K562 (cell line): ENCODE measurements at regions not wholly inside any gene's neighbourhood (a gene's known extent, or its start where the extent isn't known, plus 50 kb on each side); places are given as distances from the start of the nearest gene placed in this dataset.

ENCODE experiments used
- ATAC-seq: fragments of 200-7000 bp; cut with Tn5 transposase; 3 replicates; pipeline ENCODE4 v1.9.1; 2020; ENCODE audit warnings: moderate library complexity
- BruUV-seq: library from RNA; stranded (reverse); fragments of 400-500 nt; replicated peaks from 2 replicates; lab custom pipeline; 2021; lab: Mats Ljungman, UMichigan
- CTCF ChIA-PET: fragments of 300-600 bp; formaldehyde crosslinking; extraction: SDS; loops from one replicate; lab custom pipeline; 2021; ENCODE audit warnings: low intra/inter-chr PET ratio; lab: Yijun Ruan, JAX
- POLR2A ChIA-PET: fragments of 300-600, 350-650 bp; sonication (Branson Sonifier 250); formaldehyde crosslinking; extraction: SDS; loops from one replicate; lab custom pipeline; 2021; ENCODE audit warnings: antibody characterized with exemption, inconsistent platforms; lab: Yijun Ruan, JAX
- DNase-seq, 4 experiments: peaks; one replicate each; pipeline versions ENCODE4 v3.0.0 to v3.0.0-alpha.2; 2011 to 2018; ENCODE audit warnings: low spot score in 3 of 4, mixed read lengths in 3 of 4; ENCODE audit errors: extremely low read depth in 1 of 4
- FAIRE-seq: peaks from 2 replicates; lab custom pipeline; 2011; peaks lifted over from hg19 to GRCh38; lab: Jason Lieb, UNC
- H2AFZ ChIP-seq: 2 replicates; pipeline ENCODE4 v1.6.0; 2011; ENCODE audit warnings: low read depth, low read length, control low read depth, inconsistent platforms
- H3K27ac ChIP-seq: fragments of 200-600 bp; 3 replicates; pipeline ENCODE4 v1.8.0; 2011; ENCODE audit warnings: low read depth, mild to moderate bottlenecking, control low read depth, inconsistent platforms, low read length, moderate library complexity, mixed read lengths; ENCODE audit errors: extremely low read depth
- H3K27me3 ChIP-seq, 2 experiments: fragments of 300-600 bp in 1 of 2; 2 replicates in 1 of 2; 3 replicates in 1 of 2; pipeline versions ENCODE4 v1.6.0 to v1.8.0; 2011; ENCODE audit warnings: inconsistent platforms in 2 of 2, low read length in 2 of 2, mild to moderate bottlenecking in 1 of 2, mixed read lengths in 1 of 2, moderate library complexity in 1 of 2; ENCODE audit not compliant: control insufficient read depth in 2 of 2, insufficient read depth in 2 of 2
- H3K36me3 ChIP-seq: fragments of 300-600 bp; 3 replicates; pipeline ENCODE4 v1.8.0; 2011; ENCODE audit warnings: mild to moderate bottlenecking, low read length, inconsistent platforms; ENCODE audit not compliant: control insufficient read depth, insufficient read depth
- H3K4me1 ChIP-seq, 2 experiments: fragments of 200-600 bp in 1 of 2; replicated peaks in 1 of 2; 2 replicates in 1 of 2; 3 replicates in 1 of 2; pipeline versions ENCODE4 v1.5.1 to v1.8.0; 2011; ENCODE audit warnings: inconsistent platforms in 2 of 2, low read length in 2 of 2, mild to moderate bottlenecking in 1 of 2, mixed read lengths in 1 of 2, moderate library complexity in 1 of 2; ENCODE audit not compliant: control insufficient read depth in 2 of 2, insufficient read depth in 2 of 2
- H3K4me2 ChIP-seq: 2 replicates; pipeline ENCODE4 v1.6.1; 2011; ENCODE audit warnings: low read length, control low read depth, inconsistent platforms, mixed read lengths; ENCODE audit not compliant: insufficient read depth
- H3K4me3 ChIP-seq: fragments of 200-600 bp; sonication (generic), shearing (Covaris generic); 2 replicates; pipeline ENCODE4 v1.5.1; 2016; ENCODE audit warnings: control low read depth, inconsistent platforms
- H3K79me2 ChIP-seq: fragments of 200-600 bp; 3 replicates; pipeline ENCODE4 v1.8.0; 2011; ENCODE audit warnings: low read length, inconsistent platforms; ENCODE audit not compliant: control insufficient read depth, insufficient read depth
- H3K9ac ChIP-seq, 2 experiments: 2 replicates each; pipeline versions ENCODE4 v1.6.0 to v1.6.1; 2011; ENCODE audit warnings: low read depth in 2 of 2, low read length in 2 of 2, control low read depth in 1 of 2, inconsistent platforms in 1 of 2, mild to moderate bottlenecking in 1 of 2, mixed read lengths in 1 of 2; ENCODE audit not compliant: insufficient read depth in 1 of 2
- H3K9me1 ChIP-seq: one replicate; pipeline ENCODE4 v1.6.0; 2011; ENCODE audit warnings: inconsistent platforms, mild to moderate bottlenecking, low read length, moderate library complexity; ENCODE audit not compliant: control insufficient read depth, insufficient read depth
- H3K9me3 ChIP-seq: replicated peaks from 2 replicates; pipeline ENCODE4 v1.5.1; 2011; ENCODE audit warnings: low read depth, low read length, inconsistent platforms; ENCODE audit not compliant: control insufficient read depth, insufficient read depth
- H4K20me1 ChIP-seq: replicated peaks from 2 replicates; pipeline ENCODE4 v1.6.1; 2011; ENCODE audit warnings: low read length, inconsistent platforms, mixed read lengths; ENCODE audit not compliant: control insufficient read depth, insufficient read depth
- ATF7 ChIP-seq: fragments of 450-650 bp; IDR thresholded peaks from 2 replicates; pipeline ENCODE4 v1.7.1; 2014; ENCODE audit warnings: mild to moderate bottlenecking, moderate library complexity
- BCL6 ChIP-seq: fragments of 250-450 bp; sonication (Bioruptor Pico); IDR thresholded peaks from 2 replicates; pipeline ENCODE4 v1.4.0; 2020
- HDGF ChIP-seq: fragments of 450-650 bp; IDR thresholded peaks from 2 replicates; pipeline ENCODE4 v1.6.1; 2016
- KLF1 ChIP-seq: fragments of 450-650 bp; IDR thresholded peaks from 2 replicates; pipeline ENCODE4 v1.6.1; 2016; ENCODE audit warnings: missing genetic modification characterization, missing compliant biosample characterization
- MCM2 ChIP-seq: fragments of 450-650 bp; IDR thresholded peaks from 2 replicates; pipeline ENCODE4 v1.6.1; 2017; ENCODE audit warnings: low read depth, mild to moderate bottlenecking
- PCBP2 ChIP-seq: fragments of 200-400 bp; formaldehyde crosslinking; IDR thresholded peaks from 2 replicates; pipeline ENCODE4 v1.6.1; 2018; ENCODE audit warnings: low read length, low read depth, mild to moderate bottlenecking, moderate library complexity; ENCODE audit not compliant: poor library complexity, severe bottlenecking
- POLR2H ChIP-seq: IDR thresholded peaks from 2 replicates; pipeline ENCODE4 v1.6.1; 2016; ENCODE audit warnings: missing genetic modification characterization, low read depth, mild to moderate bottlenecking, control low read depth, missing compliant biosample characterization, moderate library complexity
- POLR3A ChIP-seq: IDR thresholded peaks from 2 replicates; pipeline ENCODE4 v1.6.1; 2011; ENCODE audit warnings: borderline replicate concordance, mild to moderate bottlenecking, moderate library complexity; ENCODE audit not compliant: insufficient read length, insufficient read depth; ENCODE audit errors: extremely low read depth
- ZNF133 ChIP-seq: fragments of 250-450 bp; sonication (Bioruptor Pico); IDR thresholded peaks from 2 replicates; pipeline ENCODE4 v1.4.0; 2020; ENCODE audit warnings: mild to moderate bottlenecking
- ZNF589 ChIP-seq: fragments of 200-800 bp; sonication (Bioruptor generic); IDR thresholded peaks from 2 replicates; pipeline ENCODE4 v1.6.1; 2016; ENCODE audit warnings: low read depth, missing genetic modification characterization, missing compliant biosample characterization
- WGBS: fragments of 100-300 bp; shearing (Covaris generic); methylation state at CpG from one replicate; pipeline ENCODE4 v1.1.6; 2016; ENCODE audit warnings: low coverage, mixed read lengths; ENCODE audit not compliant: insufficient coverage; ENCODE audit errors: missing lambda C conversion rate; 5-methylcytosine and 5-hydroxymethylcytosine counted together
- in situ Hi-C: fragments of 300-500 bp; cut with MboI; formaldehyde crosslinking; loops from 4 replicates; pipeline ENCODE4 v1.15.0; 2018; ENCODE audit warnings: inconsistent platforms, mixed read lengths
- intact Hi-C: fragments of 100-400 bp; cut with micrococcal nuclease; formaldehyde crosslinking; loops from 2 replicates; pipeline ENCODE4 v1.14.2; 2022
- TF ChIP-seq, protein P1 (sequence below): fragments of 450-650 bp; IDR thresholded peaks from 2 replicates; pipeline ENCODE4 v1.6.1; 2016; ENCODE audit warnings: low read depth
- TF ChIP-seq, protein P2 (sequence below): fragments of 200-800 bp; sonication (Bioruptor generic); IDR thresholded peaks from 2 replicates; pipeline ENCODE4 v1.6.1; 2017; ENCODE audit warnings: missing genetic modification characterization, missing compliant biosample characterization

DNA sequence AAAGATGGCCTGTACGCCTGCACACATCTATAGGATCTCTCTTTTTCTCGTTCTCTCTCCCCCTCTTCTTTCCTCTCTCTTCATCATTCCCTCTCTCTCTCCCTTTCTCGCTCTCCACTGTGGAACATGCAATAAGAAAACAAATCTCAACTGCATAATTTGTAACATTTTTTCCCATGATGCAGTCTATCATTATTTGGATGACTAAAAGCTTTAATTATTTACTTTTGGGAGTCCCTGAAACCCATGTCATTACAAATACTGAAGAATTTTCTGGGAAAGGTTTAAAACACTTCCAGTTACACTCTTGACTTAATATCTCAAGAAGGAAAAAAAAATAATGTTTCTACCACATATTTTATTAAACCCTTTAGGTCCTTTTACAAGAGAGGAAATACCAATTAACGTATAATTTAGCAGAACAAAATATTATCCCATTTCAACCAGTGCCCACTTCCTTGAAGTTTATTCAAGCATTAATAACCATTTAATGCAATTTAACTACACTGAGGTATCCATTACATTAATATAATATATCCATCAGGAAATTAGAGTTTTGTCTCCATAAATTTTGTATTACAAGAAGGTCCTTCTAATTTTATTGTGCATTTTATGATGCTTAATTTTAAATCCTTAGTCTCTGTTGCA, 1615.2 kb upstream of the ACVR2A start:
- intact Hi-C loops (no loop called here), in situ Hi-C loops (no loop called here)
- BruUV-seq, result no TSS peak
- WGBS, result 11% methylated on average over 4 of the region's 4 CpGs
- Histone ChIP-seq H2AFZ (no peak overlapping the region), H3K27me3 (no peaks in the 10 kb centered on the region), H3K36me3 (no peaks in the 10 kb centered on the region), H3K9ac (no peak overlapping the region), H3K4me2 (no peak overlapping the region), H3K4me3 (no peak overlapping the region), H3K4me1 (no peaks in the 10 kb centered on the region), H3K9me1 (no peaks in the 10 kb centered on the region), H3K27ac (no peak overlapping the region), H3K9me3 (no peaks in the 10 kb centered on the region), H3K79me2 (no peaks in the 10 kb centered on the region), H4K20me1 (no peaks in the 10 kb centered on the region)
- FAIRE-seq, result no peak
- CTCF ChIA-PET, result no interaction called here
- no peak for ATAC-seq
- DNase-seq, result no peak
- POLR2A ChIA-PET, result no interaction called here
- no peak for TF ChIP-seq HDGF
- no peak for TF ChIP-seq POLR3A
- TF ChIP-seq PCBP2, result no peak
- TF ChIP-seq, protein P1, sequence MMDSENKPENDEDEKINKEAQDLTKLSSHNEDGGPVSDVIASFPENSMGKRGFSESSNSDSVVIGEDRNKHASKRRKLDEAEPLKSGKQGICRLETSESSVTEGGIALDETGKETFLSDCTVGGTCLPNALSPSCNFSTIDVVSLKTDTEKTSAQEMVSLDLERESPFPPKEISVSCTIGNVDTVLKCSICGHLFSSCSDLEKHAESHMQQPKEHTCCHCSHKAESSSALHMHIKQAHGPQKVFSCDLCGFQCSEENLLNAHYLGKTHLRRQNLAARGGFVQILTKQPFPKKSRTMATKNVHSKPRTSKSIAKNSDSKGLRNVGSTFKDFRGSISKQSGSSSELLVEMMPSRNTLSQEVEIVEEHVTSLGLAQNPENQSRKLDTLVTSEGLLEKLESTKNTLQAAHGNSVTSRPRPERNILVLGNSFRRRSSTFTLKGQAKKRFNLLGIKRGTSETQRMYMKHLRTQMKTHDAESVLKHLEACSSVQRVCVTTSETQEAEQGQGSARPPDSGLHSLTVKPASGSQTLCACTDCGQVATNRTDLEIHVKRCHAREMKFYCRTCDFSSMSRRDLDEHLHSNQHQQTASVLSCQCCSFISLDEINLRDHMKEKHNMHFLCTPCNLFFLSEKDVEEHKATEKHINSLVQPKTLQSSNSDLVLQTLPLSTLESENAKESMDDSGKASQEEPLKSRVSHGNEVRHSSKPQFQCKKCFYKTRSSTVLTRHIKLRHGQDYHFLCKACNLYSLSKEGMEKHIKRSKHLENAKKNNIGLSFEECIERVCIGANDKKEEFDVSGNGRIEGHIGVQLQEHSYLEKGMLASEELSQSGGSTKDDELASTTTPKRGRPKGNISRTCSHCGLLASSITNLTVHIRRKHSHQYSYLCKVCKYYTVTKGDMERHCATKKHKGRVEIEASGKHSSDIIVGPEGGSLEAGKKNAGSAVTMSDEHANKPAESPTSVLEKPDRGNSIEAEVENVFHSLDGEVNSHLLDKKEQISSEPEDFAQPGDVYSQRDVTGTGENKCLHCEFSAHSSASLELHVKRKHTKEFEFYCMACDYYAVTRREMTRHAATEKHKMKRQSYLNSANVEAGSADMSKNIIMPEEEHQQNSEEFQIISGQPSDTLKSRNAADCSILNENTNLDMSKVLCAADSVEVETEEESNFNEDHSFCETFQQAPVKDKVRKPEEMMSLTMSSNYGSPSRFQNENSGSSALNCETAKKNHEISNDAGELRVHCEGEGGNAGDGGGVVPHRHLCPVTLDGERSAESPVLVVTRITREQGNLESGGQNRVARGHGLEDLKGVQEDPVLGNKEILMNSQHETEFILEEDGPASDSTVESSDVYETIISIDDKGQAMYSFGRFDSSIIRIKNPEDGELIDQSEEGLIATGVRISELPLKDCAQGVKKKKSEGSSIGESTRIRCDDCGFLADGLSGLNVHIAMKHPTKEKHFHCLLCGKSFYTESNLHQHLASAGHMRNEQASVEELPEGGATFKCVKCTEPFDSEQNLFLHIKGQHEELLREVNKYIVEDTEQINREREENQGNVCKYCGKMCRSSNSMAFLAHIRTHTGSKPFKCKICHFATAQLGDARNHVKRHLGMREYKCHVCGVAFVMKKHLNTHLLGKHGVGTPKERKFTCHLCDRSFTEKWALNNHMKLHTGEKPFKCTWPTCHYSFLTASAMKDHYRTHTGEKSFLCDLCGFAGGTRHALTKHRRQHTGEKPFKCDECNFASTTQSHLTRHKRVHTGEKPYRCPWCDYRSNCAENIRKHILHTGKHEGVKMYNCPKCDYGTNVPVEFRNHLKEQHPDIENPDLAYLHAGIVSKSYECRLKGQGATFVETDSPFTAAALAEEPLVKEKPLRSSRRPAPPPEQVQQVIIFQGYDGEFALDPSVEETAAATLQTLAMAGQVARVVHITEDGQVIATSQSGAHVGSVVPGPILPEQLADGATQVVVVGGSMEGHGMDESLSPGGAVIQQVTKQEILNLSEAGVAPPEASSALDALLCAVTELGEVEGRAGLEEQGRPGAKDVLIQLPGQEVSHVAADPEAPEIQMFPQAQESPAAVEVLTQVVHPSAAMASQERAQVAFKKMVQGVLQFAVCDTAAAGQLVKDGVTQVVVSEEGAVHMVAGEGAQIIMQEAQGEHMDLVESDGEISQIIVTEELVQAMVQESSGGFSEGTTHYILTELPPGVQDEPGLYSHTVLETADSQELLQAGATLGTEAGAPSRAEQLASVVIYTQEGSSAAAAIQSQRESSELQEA, result no peak
- no peak for TF ChIP-seq MCM2
- TF ChIP-seq, protein P2, sequence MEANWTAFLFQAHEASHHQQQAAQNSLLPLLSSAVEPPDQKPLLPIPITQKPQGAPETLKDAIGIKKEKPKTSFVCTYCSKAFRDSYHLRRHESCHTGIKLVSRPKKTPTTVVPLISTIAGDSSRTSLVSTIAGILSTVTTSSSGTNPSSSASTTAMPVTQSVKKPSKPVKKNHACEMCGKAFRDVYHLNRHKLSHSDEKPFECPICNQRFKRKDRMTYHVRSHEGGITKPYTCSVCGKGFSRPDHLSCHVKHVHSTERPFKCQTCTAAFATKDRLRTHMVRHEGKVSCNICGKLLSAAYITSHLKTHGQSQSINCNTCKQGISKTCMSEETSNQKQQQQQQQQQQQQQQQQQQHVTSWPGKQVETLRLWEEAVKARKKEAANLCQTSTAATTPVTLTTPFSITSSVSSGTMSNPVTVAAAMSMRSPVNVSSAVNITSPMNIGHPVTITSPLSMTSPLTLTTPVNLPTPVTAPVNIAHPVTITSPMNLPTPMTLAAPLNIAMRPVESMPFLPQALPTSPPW (CRISPR knock-in tag), result no peak
- TF ChIP-seq ATF7, result no peak
- no peak for TF ChIP-seq BCL6 (CRISPR knock-in tag)
- no peak for TF ChIP-seq ZNF589
- TF ChIP-seq ZNF133, result no peak
- no peak for TF ChIP-seq KLF1 (tag)
- no peak for TF ChIP-seq POLR2H (tag)
